HG03280 (cell line): ENCODE measurements at regions not wholly inside any gene's neighbourhood (a gene's known extent, or its start where the extent isn't known, plus 50 kb on each side); places are given as distances from the start of the nearest gene placed in this dataset.
"Not testable (repeated sequence)": the region's sequence is repeated elsewhere in the genome, so short reads cannot be mapped to it uniquely, and the experiment has no call there.

Experiments
- ATAC-seq: cut with Tn5 transposase; IDR thresholded peaks from one replicate; pipeline ENCODE4 v1.9.1; 2021; ENCODE audit warnings: mild to moderate bottlenecking, moderate library complexity; ENCODE audit not compliant: unreplicated experiment

GRCh38 chr16:61435346-61435745 lies 600.9 kb downstream of the CDH8 start:
- ATAC-seq, result no peak

- ATAC-seq, result no peak
Observed at GRCh38 chr16:61432421-61432820, 603.8 kb downstream of the CDH8 start.

GRCh38 chr16:61421111-61421510 lies 615.1 kb downstream of the CDH8 start:
- no peak for ATAC-seq

DNA sequence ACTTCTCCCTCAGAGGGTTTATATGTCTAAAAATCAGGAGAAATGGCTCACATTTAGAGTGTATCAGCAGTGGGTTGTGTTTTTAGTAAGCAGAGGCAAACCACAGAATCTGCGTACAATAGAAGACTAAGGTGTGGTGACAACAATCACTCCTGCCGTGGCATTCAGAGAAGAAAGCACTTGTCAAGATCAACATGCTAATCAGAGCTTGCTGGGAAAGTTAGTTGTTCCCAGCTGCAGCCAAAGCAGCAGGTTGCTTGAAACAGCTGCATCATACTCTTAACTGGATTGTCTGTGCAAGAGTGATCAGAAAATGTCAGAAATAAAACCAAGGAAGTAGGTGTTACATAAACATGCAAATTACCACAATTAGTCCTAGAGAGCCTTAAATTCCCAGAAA lies 616.4 kb downstream of the CDH8 start:
- ATAC-seq, result no peak

DNA sequence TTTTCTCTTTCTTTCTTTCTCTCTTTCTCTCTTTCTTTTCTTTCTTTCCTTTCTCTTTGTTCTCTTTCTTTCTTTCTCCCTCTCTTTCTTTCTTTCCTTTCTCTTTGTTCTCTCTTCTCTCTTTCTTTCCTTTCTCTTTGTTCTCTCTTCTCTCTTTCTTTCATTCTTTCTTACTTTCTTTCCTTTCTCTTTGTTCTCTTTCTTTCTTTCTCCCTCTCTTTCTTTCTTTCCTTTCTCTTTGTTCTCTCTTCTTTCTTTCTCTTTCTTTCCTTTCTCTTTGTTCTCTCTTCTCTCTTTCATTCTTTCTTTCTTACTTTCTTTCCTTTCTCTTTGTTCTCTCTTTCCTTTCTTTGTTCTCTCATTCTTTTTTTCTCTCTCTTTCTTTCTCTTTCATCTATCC lies 617.4 kb downstream of the CDH8 start:
- not testable (repeated sequence) for ATAC-seq

DNA sequence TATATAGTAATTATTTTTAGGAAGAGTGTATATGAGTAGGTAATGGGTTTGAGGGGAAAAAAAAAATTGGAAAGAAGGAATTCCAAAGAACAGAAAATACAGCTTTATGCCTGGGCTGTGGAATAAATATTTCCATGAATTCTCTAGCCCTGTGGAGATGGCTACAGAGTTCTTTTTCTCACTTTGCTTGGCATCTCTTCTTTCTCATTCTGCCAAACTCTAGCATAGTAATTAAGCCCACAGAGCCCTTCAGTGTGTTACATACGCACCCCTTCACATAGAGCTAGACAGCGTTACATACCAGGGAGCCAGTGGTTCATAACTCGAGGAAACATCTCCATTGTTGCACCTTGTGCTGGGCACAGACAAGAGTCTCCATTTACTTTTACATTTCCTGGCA lies 621.1 kb downstream of the CDH8 start:
- no peak for ATAC-seq

DNA sequence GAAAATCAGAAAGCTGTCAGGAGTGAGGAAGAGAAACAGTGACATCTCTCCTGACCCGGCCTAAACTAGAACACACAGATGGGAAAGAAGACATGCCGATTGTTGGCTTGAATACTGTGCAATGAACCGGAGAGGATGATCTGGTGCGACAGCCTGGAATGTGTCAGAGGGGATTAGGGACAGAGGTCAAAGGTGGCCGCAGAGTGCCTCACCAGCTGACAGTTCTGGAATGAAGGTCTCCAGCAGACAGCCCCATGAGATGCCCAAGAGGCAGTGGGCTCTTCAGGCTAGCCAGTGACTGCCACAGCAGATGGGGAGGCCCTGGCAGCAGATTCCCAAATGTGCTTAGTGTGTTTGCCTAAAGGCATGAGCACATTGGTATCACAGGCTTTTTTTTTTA lies 623.2 kb downstream of the CDH8 start:
- no peak for ATAC-seq

DNA sequence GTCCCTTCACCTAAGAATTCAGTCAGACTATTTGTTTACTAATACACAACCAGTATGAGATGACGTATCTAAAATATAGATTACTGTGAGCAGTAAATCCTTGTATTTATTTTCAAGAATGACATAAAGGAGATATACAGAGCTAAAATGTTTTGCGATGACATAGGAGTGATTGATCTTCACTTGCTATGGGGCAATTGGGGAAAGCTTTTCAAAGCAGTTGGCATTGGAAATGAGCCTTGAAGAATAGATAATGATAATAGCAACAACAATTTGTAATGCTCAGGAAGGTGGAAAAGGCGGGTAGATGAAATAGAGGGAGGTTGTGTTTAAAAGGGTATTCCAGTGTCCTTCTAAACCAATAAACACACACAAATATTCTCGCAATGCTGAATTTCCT lies 623.7 kb downstream of the CDH8 start:
- no peak for ATAC-seq

- ATAC-seq, result no peak
Observed at GRCh38 chr16:61409604-61410003, 626.6 kb downstream of the CDH8 start.

GRCh38 chr16:61403386-61403785 lies 632.9 kb downstream of the CDH8 start:
- ATAC-seq, result no peak

- ATAC-seq, result no peak
Observed at GRCh38 chr16:61391896-61392295, 644.3 kb downstream of the CDH8 start.

DNA sequence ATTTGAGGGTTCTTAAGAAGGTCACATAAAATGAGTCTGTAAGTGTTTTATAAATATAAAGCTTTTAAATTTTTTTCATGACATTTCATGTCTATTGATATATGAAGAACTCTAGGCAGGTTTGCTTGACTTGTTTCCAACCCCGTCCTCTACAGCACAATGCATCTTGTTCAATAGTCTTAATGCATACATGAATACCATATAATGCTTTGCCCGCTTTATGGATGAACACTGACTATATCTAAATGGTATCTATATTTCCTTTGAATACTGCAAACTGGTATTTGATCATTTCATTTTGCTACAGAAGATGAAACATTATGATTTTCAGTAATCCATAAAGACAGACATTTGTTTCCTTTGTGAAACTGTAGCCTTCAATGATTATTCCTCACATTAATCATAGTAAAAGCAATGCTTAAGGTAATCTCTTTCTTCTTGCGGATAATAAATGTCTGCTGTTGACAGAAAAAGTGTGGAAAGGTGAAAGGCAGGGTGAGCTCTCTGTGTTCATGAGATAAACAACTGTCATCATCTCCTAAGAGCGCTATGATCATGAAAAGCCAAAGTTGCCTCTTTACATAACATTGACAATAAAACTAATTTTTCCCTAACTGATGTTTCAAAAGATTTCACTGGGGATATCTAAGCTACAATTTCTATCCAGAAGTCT lies 645.1 kb downstream of the CDH8 start:
- ATAC-seq, result no peak

- no peak for ATAC-seq
Observed at GRCh38 chr16:61385392-61386071, 650.7 kb downstream of the CDH8 start.

DNA sequence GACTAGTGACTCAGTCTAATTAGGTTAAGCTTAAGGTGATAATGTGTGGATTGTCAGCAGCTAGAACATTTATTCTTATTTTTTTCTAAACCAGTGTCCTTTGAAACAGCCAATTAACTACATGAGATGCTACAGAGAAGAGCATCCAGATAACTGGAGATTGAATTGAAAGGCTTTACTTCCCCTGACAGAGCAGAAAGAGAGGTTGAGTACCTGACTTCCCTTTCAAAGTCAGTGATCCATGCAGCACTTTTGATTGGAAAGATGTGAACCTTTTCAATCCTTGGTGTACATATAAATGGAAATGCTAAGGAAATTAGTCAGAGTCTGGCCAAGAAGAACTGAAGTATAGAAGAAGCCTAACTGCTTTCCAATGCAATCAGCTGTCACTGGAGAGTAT lies 653.8 kb downstream of the CDH8 start:
- no peak for ATAC-seq

GRCh38 chr16:61379311-61379710 lies 656.9 kb downstream of the CDH8 start:
- ATAC-seq, result no peak

DNA sequence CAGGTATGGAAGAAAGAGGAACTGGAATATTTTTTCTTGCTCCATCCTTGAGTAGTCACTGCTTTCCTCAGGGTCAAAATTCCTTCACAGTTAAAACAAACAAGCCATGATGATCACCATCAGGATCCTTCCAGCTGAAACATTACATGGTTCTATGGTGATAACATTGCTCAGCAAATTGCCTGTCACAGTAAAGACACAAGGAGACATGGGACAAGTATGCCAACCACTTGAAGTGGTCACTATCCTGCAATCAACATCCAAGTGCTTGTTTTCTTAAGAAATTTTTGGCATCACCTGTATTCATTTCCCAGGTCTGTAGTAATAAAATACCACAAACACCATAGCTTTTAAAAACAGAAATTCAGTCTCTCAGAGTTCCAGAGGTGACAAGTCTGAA lies 662.2 kb downstream of the CDH8 start:
- no peak for ATAC-seq

GRCh38 chr16:61371881-61372280 lies 664.4 kb downstream of the CDH8 start:
- no peak for ATAC-seq

DNA sequence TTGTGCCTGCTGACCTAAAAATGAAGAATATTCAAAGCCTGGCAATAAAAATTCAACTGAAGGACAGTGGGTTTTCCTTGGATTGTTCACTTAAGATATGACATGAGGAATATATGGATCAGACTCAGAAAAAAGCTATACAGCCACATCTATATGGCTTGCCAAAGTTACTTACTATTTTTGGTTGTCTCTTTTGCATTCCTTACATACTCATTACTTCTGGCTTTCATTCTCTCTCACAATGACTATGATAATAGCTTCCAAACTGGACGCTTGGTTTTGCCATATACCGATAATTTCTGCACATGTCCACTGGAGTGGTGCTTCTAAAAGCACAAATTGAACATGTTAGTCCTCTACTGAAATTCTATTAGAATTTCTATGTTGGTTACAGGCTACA lies 664.9 kb downstream of the CDH8 start:
- ATAC-seq, result no peak

DNA sequence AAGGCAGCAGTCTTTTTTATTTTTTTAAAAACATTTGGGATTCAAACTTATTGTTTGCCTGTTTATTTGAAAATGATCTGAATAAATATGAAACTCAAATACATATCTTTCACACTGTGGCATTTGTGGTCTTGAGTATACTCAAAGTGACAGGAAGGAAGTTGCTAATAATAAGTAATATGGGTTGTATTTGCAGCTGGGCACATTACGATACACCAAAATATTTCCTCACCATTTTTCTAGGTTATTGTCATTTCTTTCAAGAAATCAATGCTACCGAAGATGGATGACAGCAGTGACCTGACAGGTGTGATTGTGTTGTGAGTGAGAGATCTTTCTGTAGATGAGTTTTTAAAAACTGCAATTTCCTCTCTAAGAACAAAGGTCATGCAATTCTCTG lies 665.7 kb downstream of the CDH8 start:
- ATAC-seq, result no peak

- ATAC-seq, result no peak
Observed at GRCh38 chr16:61366006-61366405, 670.2 kb downstream of the CDH8 start.

GRCh38 chr16:61364990-61365389 lies 671.2 kb downstream of the CDH8 start:
- ATAC-seq, result no peak

DNA sequence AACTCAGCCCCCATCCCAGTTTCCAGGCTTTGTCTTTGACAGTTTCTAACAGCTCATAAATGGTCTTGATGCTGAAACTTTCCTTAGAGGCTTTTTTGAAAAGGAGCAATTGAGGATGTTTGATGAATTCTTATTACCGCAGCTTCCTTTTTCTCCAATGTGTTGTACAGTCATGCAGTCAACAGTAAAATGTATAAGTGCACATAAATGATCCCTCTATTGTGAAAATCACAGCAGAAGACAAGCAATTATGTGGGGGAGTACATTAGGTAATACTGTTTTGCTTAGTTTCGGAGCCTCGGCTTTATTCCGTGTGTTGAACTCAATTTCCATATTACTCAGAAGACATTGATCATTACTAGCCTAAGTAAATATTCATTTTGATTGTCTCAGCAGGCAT lies 673.7 kb downstream of the CDH8 start:
- ATAC-seq, result no peak

- no peak for ATAC-seq
Observed at GRCh38 chr16:61344791-61345190, 691.4 kb downstream of the CDH8 start.
